Panc1 (cell line): ENCODE measurements at regions not wholly inside any gene's neighbourhood (a gene's known extent, or its start where the extent isn't known, plus 50 kb on each side); places are given as distances from the start of the nearest gene placed in this dataset.

ENCODE experiments used
- ATAC-seq: fragments of 200-7000 bp; cut with Tn5 transposase; 2 replicates; pipeline ENCODE4 v1.9.1; 2020; ENCODE audit warnings: mild to moderate bottlenecking, moderate library complexity
- BruUV-seq: library from RNA; stranded (reverse); fragments of 400-500 nt; replicated peaks from 2 replicates; lab custom pipeline; 2021; lab: Mats Ljungman, UMichigan
- CTCF ChIA-PET: fragments of 300-600 bp; sonication (Branson Sonifier 250); formaldehyde crosslinking; loops from one replicate; lab custom pipeline; 2022; ENCODE audit warnings: antibody characterized with exemption; lab: Charles Lee
- POLR2A ChIA-PET: fragments of 300-600 bp; sonication (Branson Sonifier 250); formaldehyde crosslinking; loops from one replicate; lab custom pipeline; 2022; ENCODE audit warnings: antibody characterized with exemption; lab: Charles Lee
- DNase-seq: peaks from one replicate; pipeline ENCODE4 v3.0.0-alpha.2; 2010; ENCODE audit warnings: low read depth, low spot score
- H3K27ac ChIP-seq: 2 replicates; pipeline ENCODE4 v1.5.1; 2011; ENCODE audit warnings: mild to moderate bottlenecking, low read length, inconsistent platforms
- H3K27me3 ChIP-seq: fragments of 200-500 bp; sonication (Bioruptor generic); 2 replicates; pipeline ENCODE4 v1.6.0; 2014; ENCODE audit warnings: low read length, inconsistent platforms; ENCODE audit not compliant: control insufficient read depth, insufficient read depth
- H3K36me3 ChIP-seq: fragments of 200-500 bp; sonication (Bioruptor generic); 2 replicates; pipeline ENCODE4 v1.5.1; 2014; ENCODE audit warnings: inconsistent platforms, mild to moderate bottlenecking, low read length, moderate library complexity; ENCODE audit not compliant: control insufficient read depth, insufficient read depth
- H3K4me1 ChIP-seq: 2 replicates; pipeline ENCODE4 v1.5.1; 2011; ENCODE audit warnings: inconsistent platforms, mild to moderate bottlenecking, low read length, moderate library complexity; ENCODE audit not compliant: control insufficient read depth, insufficient read depth
- H3K4me3 ChIP-seq, 2 experiments: 2 replicates each; pipeline ENCODE4 v1.5.1; 2011 to 2012; ENCODE audit warnings: low read depth in 2 of 2, low read length in 2 of 2, mild to moderate bottlenecking in 2 of 2, inconsistent platforms in 1 of 2, moderate library complexity in 1 of 2
- H3K9me3 ChIP-seq: fragments of 200-500 bp; sonication (Bioruptor generic); 2 replicates; pipeline ENCODE4 v1.5.1; 2014; ENCODE audit warnings: low read depth, mild to moderate bottlenecking, inconsistent platforms, low read length, moderate library complexity; ENCODE audit not compliant: control insufficient read depth, insufficient read depth
- POLR2AphosphoS5 ChIP-seq: IDR thresholded peaks from 2 replicates; pipeline ENCODE4 v1.6.1; 2012; ENCODE audit warnings: mild to moderate bottlenecking, low read depth, low read length, moderate library complexity
- SIN3A ChIP-seq: IDR thresholded peaks from 2 replicates; pipeline ENCODE4 v1.6.1; 2012; ENCODE audit warnings: low read depth, mild to moderate bottlenecking, low read length, moderate library complexity, borderline replicate concordance; ENCODE audit not compliant: insufficient read depth
- TCF7L2 ChIP-seq: IDR thresholded peaks from 2 replicates; pipeline ENCODE4 v1.6.1; 2011; ENCODE audit warnings: mild to moderate bottlenecking, low read depth, low read length, inconsistent platforms
- in situ Hi-C: cut with HindIII; loops from 2 replicates; pipeline ENCODE4 v1.10.0; 2016; ENCODE audit warnings: low sequenced_read_pairs, low pct_unique_long_range_greater_than_20kb
- intact Hi-C: fragments of 100-400 bp; cut with micrococcal nuclease; formaldehyde crosslinking; loops from one replicate; pipeline ENCODE4 v1.10.0; 2022; ENCODE audit not compliant: unreplicated experiment
- TF ChIP-seq, protein P1 (sequence below): fragments of 450-650 bp; IDR thresholded peaks from 2 replicates; pipeline ENCODE4 v1.5.1; 2017; ENCODE audit warnings: mild to moderate bottlenecking
- TF ChIP-seq, protein P2 (sequence below), 2 experiments: IDR thresholded peaks; 2 replicates each; pipeline ENCODE4 v1.6.1; 2011 to 2012; ENCODE audit warnings: low read depth in 2 of 2, control low read depth in 1 of 2, low read length in 1 of 2, mild to moderate bottlenecking in 1 of 2, moderate library complexity in 1 of 2; ENCODE audit not compliant: insufficient read depth in 1 of 2

DNA sequence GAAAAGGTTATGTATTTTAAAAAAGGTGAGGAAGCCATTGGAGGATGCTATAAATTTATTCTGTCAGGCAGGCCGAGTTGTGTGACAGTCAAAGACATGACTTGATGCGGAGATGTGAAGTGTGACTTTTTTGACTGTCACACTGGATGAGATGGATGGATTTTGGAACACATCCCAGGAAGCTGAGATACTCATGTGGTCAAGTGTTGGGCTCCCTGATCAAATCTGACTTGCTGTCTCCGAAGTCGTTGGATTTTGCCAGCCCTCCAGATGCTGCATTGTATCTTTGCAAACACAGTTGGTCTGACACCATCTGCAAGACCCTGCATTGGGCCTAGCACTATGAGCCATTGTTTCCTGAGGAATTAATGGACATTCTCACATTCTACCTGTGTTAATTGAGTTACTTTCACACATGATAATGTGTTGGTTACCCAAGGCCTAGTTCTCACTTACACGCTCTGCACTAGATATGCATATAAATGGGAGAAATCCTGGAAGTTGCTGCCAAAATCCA lies 204.0 kb upstream of the PRKD1 start:
- intact Hi-C loops, result no loop called here
- Histone ChIP-seq H3K36me3 (no peaks in the 10 kb centered on the region), H3K27ac (no peak overlapping the region), H3K4me1 (no peaks in the 10 kb centered on the region), H3K9me3 (no peaks in the 10 kb centered on the region), H3K27me3 (no peaks in the 10 kb centered on the region), H3K4me3 (no peak overlapping the region)
- TF ChIP-seq, protein P1, sequence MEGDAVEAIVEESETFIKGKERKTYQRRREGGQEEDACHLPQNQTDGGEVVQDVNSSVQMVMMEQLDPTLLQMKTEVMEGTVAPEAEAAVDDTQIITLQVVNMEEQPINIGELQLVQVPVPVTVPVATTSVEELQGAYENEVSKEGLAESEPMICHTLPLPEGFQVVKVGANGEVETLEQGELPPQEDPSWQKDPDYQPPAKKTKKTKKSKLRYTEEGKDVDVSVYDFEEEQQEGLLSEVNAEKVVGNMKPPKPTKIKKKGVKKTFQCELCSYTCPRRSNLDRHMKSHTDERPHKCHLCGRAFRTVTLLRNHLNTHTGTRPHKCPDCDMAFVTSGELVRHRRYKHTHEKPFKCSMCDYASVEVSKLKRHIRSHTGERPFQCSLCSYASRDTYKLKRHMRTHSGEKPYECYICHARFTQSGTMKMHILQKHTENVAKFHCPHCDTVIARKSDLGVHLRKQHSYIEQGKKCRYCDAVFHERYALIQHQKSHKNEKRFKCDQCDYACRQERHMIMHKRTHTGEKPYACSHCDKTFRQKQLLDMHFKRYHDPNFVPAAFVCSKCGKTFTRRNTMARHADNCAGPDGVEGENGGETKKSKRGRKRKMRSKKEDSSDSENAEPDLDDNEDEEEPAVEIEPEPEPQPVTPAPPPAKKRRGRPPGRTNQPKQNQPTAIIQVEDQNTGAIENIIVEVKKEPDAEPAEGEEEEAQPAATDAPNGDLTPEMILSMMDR, result no peak
- TF ChIP-seq SIN3A (no peak), TCF7L2 (no peak), POLR2AphosphoS5 (no peak)
- TF ChIP-seq, protein P2, sequence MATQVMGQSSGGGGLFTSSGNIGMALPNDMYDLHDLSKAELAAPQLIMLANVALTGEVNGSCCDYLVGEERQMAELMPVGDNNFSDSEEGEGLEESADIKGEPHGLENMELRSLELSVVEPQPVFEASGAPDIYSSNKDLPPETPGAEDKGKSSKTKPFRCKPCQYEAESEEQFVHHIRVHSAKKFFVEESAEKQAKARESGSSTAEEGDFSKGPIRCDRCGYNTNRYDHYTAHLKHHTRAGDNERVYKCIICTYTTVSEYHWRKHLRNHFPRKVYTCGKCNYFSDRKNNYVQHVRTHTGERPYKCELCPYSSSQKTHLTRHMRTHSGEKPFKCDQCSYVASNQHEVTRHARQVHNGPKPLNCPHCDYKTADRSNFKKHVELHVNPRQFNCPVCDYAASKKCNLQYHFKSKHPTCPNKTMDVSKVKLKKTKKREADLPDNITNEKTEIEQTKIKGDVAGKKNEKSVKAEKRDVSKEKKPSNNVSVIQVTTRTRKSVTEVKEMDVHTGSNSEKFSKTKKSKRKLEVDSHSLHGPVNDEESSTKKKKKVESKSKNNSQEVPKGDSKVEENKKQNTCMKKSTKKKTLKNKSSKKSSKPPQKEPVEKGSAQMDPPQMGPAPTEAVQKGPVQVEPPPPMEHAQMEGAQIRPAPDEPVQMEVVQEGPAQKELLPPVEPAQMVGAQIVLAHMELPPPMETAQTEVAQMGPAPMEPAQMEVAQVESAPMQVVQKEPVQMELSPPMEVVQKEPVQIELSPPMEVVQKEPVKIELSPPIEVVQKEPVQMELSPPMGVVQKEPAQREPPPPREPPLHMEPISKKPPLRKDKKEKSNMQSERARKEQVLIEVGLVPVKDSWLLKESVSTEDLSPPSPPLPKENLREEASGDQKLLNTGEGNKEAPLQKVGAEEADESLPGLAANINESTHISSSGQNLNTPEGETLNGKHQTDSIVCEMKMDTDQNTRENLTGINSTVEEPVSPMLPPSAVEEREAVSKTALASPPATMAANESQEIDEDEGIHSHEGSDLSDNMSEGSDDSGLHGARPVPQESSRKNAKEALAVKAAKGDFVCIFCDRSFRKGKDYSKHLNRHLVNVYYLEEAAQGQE (IDR thresholded peaks at IDR 0.05; ENCODE audit: insufficient read depth in 1 of 2, low read depth in 2 of 2, low read length in 1 of 2), result no peak
- DNase-seq (no peak), ATAC-seq (no peak)
- POLR2A ChIA-PET, result no interaction called here
- in situ Hi-C loops, result no loop called here
- no TSS peak for BruUV-seq
- CTCF ChIA-PET, result no interaction called here

DNA sequence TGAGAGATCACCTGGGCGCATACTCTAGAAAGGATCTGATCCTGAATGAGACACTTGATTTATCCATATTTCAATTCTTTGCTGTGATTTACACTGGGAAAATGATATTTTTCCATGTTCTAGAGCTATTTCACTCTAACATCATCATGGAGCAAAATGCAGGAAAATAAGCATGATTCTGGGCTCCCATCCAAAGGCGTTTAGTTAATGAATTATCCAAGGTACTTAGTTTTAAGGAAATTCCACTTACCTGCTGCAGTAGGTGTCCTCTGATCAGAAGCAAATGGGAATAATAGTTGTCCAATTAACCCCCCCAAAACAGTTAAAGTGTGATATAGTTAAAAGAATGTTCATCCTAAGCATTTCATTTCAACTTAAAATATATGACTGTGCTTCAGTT lies 204.5 kb upstream of the PRKD1 start:
- intact Hi-C loops, result no loop called here
- H3K4me1 ChIP-seq, result no peaks in the 10 kb centered on the region
- BruUV-seq, result no TSS peak
- no peak overlapping the region for H3K4me3 ChIP-seq
- TF ChIP-seq, protein P1, result no peak
- no peak overlapping the region for H3K27ac ChIP-seq
- H3K9me3 ChIP-seq, result no peaks in the 10 kb centered on the region
- in situ Hi-C loops, result no loop called here
- ChIA-PET POLR2A (no interaction called here), CTCF (no interaction called here)
- H3K27me3 ChIP-seq, result no peaks in the 10 kb centered on the region
- ATAC-seq (no peak), DNase-seq (no peak)
- H3K36me3 ChIP-seq, result no peaks in the 10 kb centered on the region
